CD4-positive, alpha-beta T cell treated with Interleukin-6 for 4 hours (primary cell): ENCODE measurements at regions not wholly inside any gene's neighbourhood (a gene's known extent, or its start where the extent isn't known, plus 50 kb on each side); places are given as distances from the start of the nearest gene placed in this dataset.

Experiments
- DNase-seq: peaks from one replicate; pipeline ENCODE4 v3.0.0-alpha.2; 2020; ENCODE audit warnings: mixed read lengths

DNA sequence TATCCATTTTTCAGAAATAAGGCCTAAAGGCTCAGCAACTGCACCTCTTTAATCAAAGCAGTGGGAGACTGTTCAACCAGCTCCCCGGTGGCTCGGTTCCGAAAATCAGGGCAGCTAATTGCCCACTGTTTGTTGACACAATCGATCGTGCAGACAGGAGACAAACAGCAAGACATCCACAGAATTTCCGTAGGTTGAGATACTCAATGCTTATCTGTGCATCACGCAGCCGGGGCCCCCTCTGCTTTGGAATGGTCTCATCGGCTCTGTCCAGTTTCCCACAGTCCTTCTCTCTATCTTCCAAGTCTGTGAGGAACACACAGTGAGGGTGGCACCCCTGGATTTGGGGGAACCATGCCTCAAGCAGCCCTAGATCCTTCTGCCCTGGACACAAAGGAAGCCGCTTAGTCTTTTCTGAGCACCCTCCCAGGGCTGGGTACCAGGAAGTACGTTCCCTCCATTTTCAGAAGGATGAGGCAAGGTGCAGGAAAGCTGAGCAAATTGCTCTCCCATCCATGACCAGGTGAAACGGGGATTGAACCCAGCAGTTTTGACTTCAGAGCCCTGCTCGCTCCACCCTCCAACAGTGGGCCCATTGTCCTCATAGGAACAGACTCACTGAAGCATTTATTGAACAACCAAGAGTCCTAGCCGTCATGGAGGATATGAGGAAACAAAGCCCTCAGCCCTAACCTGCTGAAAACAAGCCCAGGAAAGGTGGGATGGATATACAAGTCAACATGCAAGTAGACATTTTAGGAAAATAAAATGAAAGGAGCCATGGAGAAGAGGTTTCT, 70.7 kb downstream of the C16orf95 start:
- DNase-seq, result no peak

DNA sequence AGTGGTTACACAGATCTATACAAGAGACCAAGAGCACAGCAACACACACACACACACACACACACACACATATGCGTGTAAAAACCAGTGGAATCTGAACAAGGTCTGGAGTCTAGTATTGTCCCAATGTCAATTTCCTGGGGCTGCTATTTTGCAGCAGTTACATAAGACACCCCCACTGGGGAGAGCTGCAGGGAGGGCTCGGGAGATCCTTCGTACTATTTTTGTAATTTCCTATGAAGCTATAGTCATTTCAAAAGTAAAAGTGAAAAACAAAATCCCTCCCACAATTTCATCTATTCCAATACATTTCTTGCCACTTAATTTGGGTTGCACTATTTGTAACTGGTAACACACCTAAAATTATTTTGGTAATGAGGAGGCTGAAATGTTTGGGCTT, 68.5 kb downstream of the C16orf95 start:
- no peak for DNase-seq

DNA sequence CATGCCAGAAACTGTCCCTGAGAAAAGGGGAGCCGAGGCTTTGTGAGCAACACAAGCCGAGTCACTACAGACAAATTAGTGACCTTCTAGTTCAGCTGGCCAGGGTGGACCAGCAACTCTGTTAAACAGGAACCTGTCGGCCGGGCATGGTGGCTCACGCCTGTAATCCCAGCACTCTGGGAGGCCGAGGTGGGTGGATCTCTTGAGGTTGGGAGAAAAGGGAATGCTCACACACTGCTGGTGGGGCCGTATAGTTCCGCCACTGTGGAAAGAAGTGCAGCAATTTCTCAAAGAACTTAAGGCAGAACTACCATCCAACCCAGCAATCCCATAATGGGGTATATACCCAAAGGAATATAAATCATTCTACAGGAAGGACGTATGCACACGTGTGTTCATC, 67.8 kb downstream of the C16orf95 start:
- DNase-seq, result no peak

DNA sequence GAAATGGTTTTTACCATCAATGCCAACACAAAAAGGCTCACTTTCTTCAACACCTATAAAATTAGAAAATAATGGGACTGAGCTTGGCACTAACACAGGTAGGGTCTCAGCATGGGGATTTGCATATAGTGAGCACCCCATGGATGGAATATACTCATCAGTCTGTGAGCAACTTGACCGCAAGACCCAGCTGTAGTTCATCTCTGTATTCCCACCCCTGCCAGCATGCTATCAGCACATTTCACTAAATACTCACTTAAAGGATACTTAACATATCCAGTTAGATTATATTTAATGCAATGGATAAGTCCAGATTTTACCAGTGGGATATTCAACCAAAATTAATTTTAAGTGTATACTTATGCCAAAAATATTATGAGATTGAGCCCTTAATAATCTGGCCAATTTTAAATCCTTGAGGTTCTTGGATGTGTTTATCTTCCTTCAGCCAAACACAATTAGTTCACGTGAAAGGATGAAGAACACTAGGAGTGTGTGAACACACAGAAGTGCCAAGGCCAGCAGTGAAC, 66.7 kb downstream of the C16orf95 start:
- DNase-seq, result no peak

DNA sequence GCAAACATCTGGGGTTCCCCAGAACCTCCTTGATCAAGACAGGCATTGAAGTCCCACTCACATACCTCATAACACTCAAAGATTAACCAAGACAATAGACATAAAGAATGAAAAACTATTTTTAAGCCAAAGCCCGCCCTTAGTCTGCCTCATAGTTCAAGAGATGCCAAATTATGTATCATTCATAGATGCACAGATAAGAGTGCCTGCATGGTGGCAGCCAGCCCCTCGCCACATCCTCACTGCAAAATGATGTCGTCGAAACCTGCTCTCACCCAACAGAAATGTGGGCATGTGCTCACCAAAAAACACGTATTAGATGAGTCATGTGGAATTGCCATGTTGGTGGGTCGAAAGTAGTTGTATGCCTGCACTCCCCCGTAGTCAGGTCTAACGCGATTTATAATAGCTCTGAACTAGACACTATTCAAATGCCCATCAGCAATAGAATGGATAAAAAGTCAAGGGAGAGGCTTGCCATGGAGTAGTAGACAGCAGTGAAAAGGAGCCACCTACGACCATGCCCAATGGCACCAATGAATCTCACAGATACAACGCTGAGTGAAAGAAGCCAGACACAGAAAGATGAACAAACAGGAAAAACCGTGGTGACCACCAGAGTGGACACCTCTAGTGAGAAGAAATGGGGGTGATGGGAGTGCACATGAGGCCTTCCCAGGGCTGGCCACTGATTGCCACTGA, 64.8 kb downstream of the C16orf95 start:
- no peak for DNase-seq
